Calu3 (cell line): ENCODE measurements at regions not wholly inside any gene's neighbourhood (a gene's known extent, or its start where the extent isn't known, plus 50 kb on each side); places are given as distances from the start of the nearest gene placed in this dataset.
"Not testable (repeated sequence)": the region's sequence is repeated elsewhere in the genome, so short reads cannot be mapped to it uniquely, and the experiment has no call there.

Experiments used
- BruUV-seq: library from RNA; stranded (reverse); fragments of 400-500 nt; replicated peaks from 2 replicates; lab custom pipeline; 2021; lab: Mats Ljungman, UMichigan
- CTCF ChIA-PET: fragments of 300-600 bp; sonication (Branson Sonifier 250); formaldehyde crosslinking; loops from one replicate; lab custom pipeline; 2022; ENCODE audit warnings: antibody characterized with exemption; lab: Charles Lee
- DNase-seq: peaks from one replicate; pipeline ENCODE4 v3.0.0; 2022
- H3K27ac Mint-ChIP-seq: one replicate; pipeline ENCODE4 v1.8.0; 2022; ENCODE audit warnings: mixed read lengths; ENCODE audit not compliant: unreplicated experiment
- H3K27me3 Mint-ChIP-seq: one replicate; pipeline ENCODE4 v1.8.0; 2022; ENCODE audit warnings: mixed read lengths; ENCODE audit not compliant: unreplicated experiment
- H3K36me3 Mint-ChIP-seq: one replicate; pipeline ENCODE4 v1.8.0; 2022; ENCODE audit warnings: mild to moderate bottlenecking, moderate library complexity, mixed read lengths; ENCODE audit not compliant: insufficient read depth, unreplicated experiment
- H3K4me1 Mint-ChIP-seq: one replicate; pipeline ENCODE4 v1.8.0; 2022; ENCODE audit warnings: mild to moderate bottlenecking, low read depth, mixed read lengths; ENCODE audit not compliant: unreplicated experiment
- H3K4me3 Mint-ChIP-seq: one replicate; pipeline ENCODE4 v1.8.0; 2022; ENCODE audit warnings: mild to moderate bottlenecking, low read depth, moderate library complexity, mixed read lengths; ENCODE audit not compliant: unreplicated experiment
- H3K9me3 Mint-ChIP-seq: one replicate; pipeline ENCODE4 v1.8.0; 2022; ENCODE audit warnings: low read depth, mixed read lengths; ENCODE audit not compliant: unreplicated experiment
- CTCF ChIP-seq: fragments of 200-600 bp; IDR thresholded peaks from one replicate; pipeline ENCODE4 v1.8.0; 2022; ENCODE audit warnings: antibody characterized with exemption; ENCODE audit not compliant: unreplicated experiment
- intact Hi-C: fragments of 100-400 bp; cut with micrococcal nuclease; formaldehyde crosslinking; loops from one replicate; pipeline ENCODE4 v1.10.0; 2022; ENCODE audit not compliant: unreplicated experiment

- peaks cover 10% of the 10 kb centered on the region for H3K36me3 Mint-ChIP-seq
- peaks cover 7% of the 10 kb centered on the region for H3K4me1 Mint-ChIP-seq
- no peak for DNase-seq
- intact Hi-C loops: no loop called here
- BruUV-seq: no TSS peak
- no peak for TF ChIP-seq CTCF
- H3K27ac Mint-ChIP-seq: no peak overlapping the region
- no peaks in the 10 kb centered on the region for H3K9me3 Mint-ChIP-seq
- H3K27me3 Mint-ChIP-seq: peaks cover 35% of the 10 kb centered on the region
- CTCF ChIA-PET: no interaction called here
- H3K4me3 Mint-ChIP-seq: no peak overlapping the region
These were observed 173.5 kb downstream of the NPIPB11 start for GRCh38 chr16:29232811-29233704.

- BruUV-seq, H3K27ac Mint-ChIP-seq, intact Hi-C loops, CTCF ChIA-PET, H3K9me3 Mint-ChIP-seq, H3K4me1 Mint-ChIP-seq, DNase-seq, H3K4me3 Mint-ChIP-seq: not testable (repeated sequence)
- H3K27me3 Mint-ChIP-seq: peaks cover 26% of the 10 kb centered on the region
- H3K36me3 Mint-ChIP-seq: peaks cover 10% of the 10 kb centered on the region
These were observed 174.3 kb downstream of the NPIPB11 start for GRCh38 chr16:29232160-29232705.

- CTCF ChIA-PET: no interaction called here
- DNase-seq: no peak
- BruUV-seq: no TSS peak
- H3K27me3 Mint-ChIP-seq: peaks cover 26% of the 10 kb centered on the region
- H3K27ac Mint-ChIP-seq: no peak overlapping the region
- no peak for TF ChIP-seq CTCF
- no peak overlapping the region for H3K4me3 Mint-ChIP-seq
- intact Hi-C loops: no loop called here
- H3K36me3 Mint-ChIP-seq: peaks cover 10% of the 10 kb centered on the region
- peaks cover 6% of the 10 kb centered on the region for H3K9me3 Mint-ChIP-seq
- H3K4me1 Mint-ChIP-seq: peaks cover 8% of the 10 kb centered on the region
These were observed 175.3 kb downstream of the NPIPB11 start for GRCh38 chr16:29231244-29231643.

- Mint-ChIP-seq H3K4me1 (peaks cover 8% of the 10 kb centered on the region), H3K36me3 (peaks cover 10% of the 10 kb centered on the region), H3K27ac (no peak overlapping the region), H3K27me3 (peaks cover 32% of the 10 kb centered on the region), H3K4me3 (no peak overlapping the region), H3K9me3 (peaks cover 7% of the 10 kb centered on the region)
- CTCF ChIA-PET: no interaction called here
- TF ChIP-seq CTCF: no peak
- no TSS peak for BruUV-seq
- intact Hi-C loops: no loop called here
- DNase-seq: no peak
These were observed 175.8 kb downstream of the NPIPB11 start for GRCh38 chr16:29230671-29231096.

GRCh38 chr16:29230006-29230668 is 176.4 kb downstream of the NPIPB11 start:
- H3K27ac Mint-ChIP-seq, H3K4me1 Mint-ChIP-seq, H3K9me3 Mint-ChIP-seq, intact Hi-C loops, DNase-seq, BruUV-seq, H3K4me3 Mint-ChIP-seq, CTCF ChIA-PET: not testable (repeated sequence)
- Mint-ChIP-seq H3K27me3 (peaks cover 32% of the 10 kb centered on the region), H3K36me3 (peaks cover 10% of the 10 kb centered on the region)

- DNase-seq, H3K27ac Mint-ChIP-seq, H3K9me3 Mint-ChIP-seq, CTCF ChIA-PET, H3K4me1 Mint-ChIP-seq, BruUV-seq, H3K4me3 Mint-ChIP-seq: not testable (repeated sequence)
- H3K36me3 Mint-ChIP-seq: peaks cover 10% of the 10 kb centered on the region
- H3K27me3 Mint-ChIP-seq: peaks cover 29% of the 10 kb centered on the region
- intact Hi-C loops: loop anchor here (2.0 kb wide), 1 partner anchor 87 kb away; no protein-coding TSS in a partner anchor
These were observed 176.9 kb downstream of the NPIPB11 start for GRCh38 chr16:29229616-29230005.
